B cell (primary cell): ENCODE measurements at regions not wholly inside any gene's neighbourhood (a gene's known extent, or its start where the extent isn't known, plus 50 kb on each side); places are given as distances from the start of the nearest gene placed in this dataset.
"Not testable (repeated sequence)": the region's sequence is repeated elsewhere in the genome, so short reads cannot be mapped to it uniquely, and the experiment has no call there.

Source experiments
- CTCF ChIP-seq: fragments of 200-600 bp; IDR thresholded peaks from one replicate; pipeline ENCODE4 v1.8.0; 2022; ENCODE audit warnings: antibody characterized with exemption, mild to moderate bottlenecking
- EZH2 ChIP-seq: IDR thresholded peaks from 2 replicates; pipeline ENCODE4 v1.6.1; 2012; ENCODE audit warnings: borderline replicate concordance, low read depth, mild to moderate bottlenecking, moderate library complexity, low read length; ENCODE audit not compliant: insufficient read depth, poor library complexity, severe bottlenecking

GRCh38 chr12:8317675-8318074 lies 90.3 kb upstream of the FAM90A1 start:
- not testable (repeated sequence) for TF ChIP-seq CTCF, EZH2
